Loucy (cell line): ENCODE measurements at regions not wholly inside any gene's neighbourhood (a gene's known extent, or its start where the extent isn't known, plus 50 kb on each side); places are given as distances from the start of the nearest gene placed in this dataset.

Experiments used
- H2AFZ ChIP-seq: fragments of 200-600 bp; sonication (generic); 2 replicates; pipeline ENCODE4 v1.6.0; 2016; ENCODE audit warnings: antibody characterized with exemption, mild to moderate bottlenecking, low read length, moderate library complexity
- H3F3A ChIP-seq: fragments of 200-600 bp; 2 replicates; pipeline ENCODE4 v1.6.0; 2016; ENCODE audit warnings: antibody characterized with exemption, low read depth, mild to moderate bottlenecking
- H3K27me3 ChIP-seq: fragments of 200-600 bp; sonication (generic); 2 replicates; pipeline ENCODE4 v1.6.1; 2014; ENCODE audit warnings: low read length, mild to moderate bottlenecking; ENCODE audit not compliant: insufficient read depth, poor library complexity, severe bottlenecking
- H3K36me3 ChIP-seq: fragments of 200-600 bp; sonication (generic); 2 replicates; pipeline ENCODE4 v1.6.1; 2016; ENCODE audit warnings: low read length; ENCODE audit not compliant: insufficient read depth
- H3K4me1 ChIP-seq: fragments of 200-600 bp; sonication (generic); 2 replicates; pipeline ENCODE4 v1.5.1; 2014; ENCODE audit warnings: low read length, mild to moderate bottlenecking; ENCODE audit not compliant: insufficient read depth, poor library complexity, severe bottlenecking
- H3K4me2 ChIP-seq: fragments of 200-600 bp; sonication (generic); 2 replicates; pipeline ENCODE4 v1.6.0; 2014; ENCODE audit warnings: antibody characterized with exemption, low read length, low read depth, mild to moderate bottlenecking; ENCODE audit not compliant: poor library complexity, severe bottlenecking
- H3K4me3 ChIP-seq: fragments of 200-600 bp; sonication (generic); 2 replicates; pipeline ENCODE4 v1.5.1; 2014; ENCODE audit warnings: low read length, mild to moderate bottlenecking, mixed read lengths; ENCODE audit not compliant: poor library complexity, severe bottlenecking
- H3K79me2 ChIP-seq: fragments of 200-600 bp; sonication (generic); 2 replicates; pipeline ENCODE4 v1.6.1; 2014; ENCODE audit warnings: low read length; ENCODE audit not compliant: insufficient read depth
- H3K9ac ChIP-seq: fragments of 200-600 bp; sonication (generic); 2 replicates; pipeline ENCODE4 v1.6.0; 2014; ENCODE audit warnings: mild to moderate bottlenecking, low read depth, low read length, moderate library complexity; ENCODE audit not compliant: poor library complexity, severe bottlenecking
- H3K9me2 ChIP-seq: fragments of 200-600 bp; sonication (generic); replicated peaks from 2 replicates; pipeline ENCODE4 v1.6.1; 2016; ENCODE audit warnings: low read depth, low read length, mixed read lengths
- H3K9me3 ChIP-seq: fragments of 200-600 bp; sonication (generic); 2 replicates; pipeline ENCODE4 v1.6.1; 2014; ENCODE audit warnings: mild to moderate bottlenecking, antibody characterized with exemption, low read length, low read depth; ENCODE audit not compliant: insufficient read depth
- H4K20me1 ChIP-seq: fragments of 200-600 bp; sonication (generic); 2 replicates; pipeline ENCODE4 v1.6.0; 2014; ENCODE audit warnings: antibody characterized with exemption, low read length, mild to moderate bottlenecking; ENCODE audit not compliant: insufficient read depth, poor library complexity, severe bottlenecking
- EZH2phosphoT487 ChIP-seq: fragments of 200-600 bp; IDR thresholded peaks from 2 replicates; pipeline ENCODE4 v1.6.1; 2018; ENCODE audit warnings: antibody characterized with exemption, mild to moderate bottlenecking, moderate library complexity, borderline replicate concordance
- TF ChIP-seq, protein P1 (sequence below): fragments of 200-600 bp; sonication (generic); conservative IDR thresholded peaks from 2 replicates; pipeline ENCODE4 v1.5.1; 2014; ENCODE audit warnings: mild to moderate bottlenecking, antibody characterized with exemption, low read length

DNA sequence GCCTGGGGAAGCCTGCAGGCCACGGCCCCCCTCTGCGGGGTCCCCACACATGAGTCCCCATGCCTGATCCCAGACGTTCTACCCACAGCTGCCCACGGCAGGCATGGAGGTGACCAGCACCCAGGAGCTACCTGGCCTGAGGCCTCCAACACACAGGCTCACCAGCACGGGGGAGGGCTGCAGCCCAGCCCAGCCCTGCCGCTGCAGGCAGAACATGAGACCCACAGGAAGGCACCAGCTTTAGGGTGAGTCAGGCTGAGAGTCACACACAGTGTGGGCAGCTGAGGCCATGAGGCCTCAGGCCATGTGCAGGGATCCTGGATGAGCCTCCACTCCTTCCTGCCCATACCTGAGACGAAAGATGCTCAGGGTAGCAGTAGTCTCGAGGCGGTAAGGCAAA, 121.1 kb downstream of the PSMG1 start:
- Histone ChIP-seq H3K4me3 (no peak overlapping the region), H3K9ac (no peak overlapping the region), H2AFZ (no peak overlapping the region), H3K79me2 (no peaks in the 10 kb centered on the region), H3K4me2 (no peak overlapping the region), H3K27me3 (no peaks in the 10 kb centered on the region), H3K4me1 (no peaks in the 10 kb centered on the region), H3K9me2 (no peaks in the 10 kb centered on the region), H4K20me1 (no peaks in the 10 kb centered on the region), H3F3A (no peaks in the 10 kb centered on the region), H3K9me3 (no peaks in the 10 kb centered on the region), H3K36me3 (no peaks in the 10 kb centered on the region)
- TF ChIP-seq, protein P1, sequence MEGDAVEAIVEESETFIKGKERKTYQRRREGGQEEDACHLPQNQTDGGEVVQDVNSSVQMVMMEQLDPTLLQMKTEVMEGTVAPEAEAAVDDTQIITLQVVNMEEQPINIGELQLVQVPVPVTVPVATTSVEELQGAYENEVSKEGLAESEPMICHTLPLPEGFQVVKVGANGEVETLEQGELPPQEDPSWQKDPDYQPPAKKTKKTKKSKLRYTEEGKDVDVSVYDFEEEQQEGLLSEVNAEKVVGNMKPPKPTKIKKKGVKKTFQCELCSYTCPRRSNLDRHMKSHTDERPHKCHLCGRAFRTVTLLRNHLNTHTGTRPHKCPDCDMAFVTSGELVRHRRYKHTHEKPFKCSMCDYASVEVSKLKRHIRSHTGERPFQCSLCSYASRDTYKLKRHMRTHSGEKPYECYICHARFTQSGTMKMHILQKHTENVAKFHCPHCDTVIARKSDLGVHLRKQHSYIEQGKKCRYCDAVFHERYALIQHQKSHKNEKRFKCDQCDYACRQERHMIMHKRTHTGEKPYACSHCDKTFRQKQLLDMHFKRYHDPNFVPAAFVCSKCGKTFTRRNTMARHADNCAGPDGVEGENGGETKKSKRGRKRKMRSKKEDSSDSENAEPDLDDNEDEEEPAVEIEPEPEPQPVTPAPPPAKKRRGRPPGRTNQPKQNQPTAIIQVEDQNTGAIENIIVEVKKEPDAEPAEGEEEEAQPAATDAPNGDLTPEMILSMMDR, result no peak
- no peak for TF ChIP-seq EZH2phosphoT487

DNA sequence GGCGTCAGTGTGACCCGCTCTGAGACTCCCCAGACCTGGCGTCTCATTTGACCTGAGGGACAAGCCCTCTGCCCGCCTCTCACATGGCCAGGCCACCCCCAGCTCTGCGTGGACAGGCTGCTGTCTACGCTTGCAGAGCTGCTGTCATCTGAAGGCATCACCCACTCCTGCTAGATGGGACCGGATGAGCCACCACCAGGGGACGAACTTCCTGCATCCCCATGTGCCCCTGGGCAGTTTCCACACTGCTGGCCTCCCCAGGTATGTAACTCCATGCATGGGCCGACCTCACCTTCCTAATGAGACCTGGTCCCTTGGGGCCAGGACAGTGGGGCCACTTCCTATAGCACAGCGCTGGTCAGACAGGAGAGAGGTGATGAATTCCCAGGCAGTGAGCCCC, 121.5 kb downstream of the PSMG1 start:
- no peaks in the 10 kb centered on the region for H3K27me3 ChIP-seq

GRCh38 chr21:39060485-39061083, 122.7 kb downstream of the PSMG1 start:
- H3K9me3 ChIP-seq, result no peaks in the 10 kb centered on the region
- no peak overlapping the region for H3K9ac ChIP-seq
- H3K36me3 ChIP-seq, result no peaks in the 10 kb centered on the region
- H3K27me3 ChIP-seq, result no peaks in the 10 kb centered on the region
- H3F3A ChIP-seq, result no peaks in the 10 kb centered on the region
- H3K9me2 ChIP-seq, result no peaks in the 10 kb centered on the region
- H3K79me2 ChIP-seq, result no peaks in the 10 kb centered on the region
- H3K4me3 ChIP-seq, result no peak overlapping the region
- H4K20me1 ChIP-seq, result no peaks in the 10 kb centered on the region
- H3K4me1 ChIP-seq, result no peaks in the 10 kb centered on the region
- H3K4me2 ChIP-seq, result no peak overlapping the region
- no peak overlapping the region for H2AFZ ChIP-seq
- TF ChIP-seq, protein P1, result no peak
- TF ChIP-seq EZH2phosphoT487, result no peak

More for the DNA sequence above, 121.5 kb downstream of the PSMG1 start:
- Histone ChIP-seq H3K9ac (no peak overlapping the region), H3K36me3 (no peaks in the 10 kb centered on the region), H3K79me2 (no peaks in the 10 kb centered on the region), H3K4me2 (no peak overlapping the region), H3K4me3 (no peak overlapping the region), H3F3A (no peaks in the 10 kb centered on the region), H3K9me3 (no peaks in the 10 kb centered on the region), H3K4me1 (no peaks in the 10 kb centered on the region), H4K20me1 (no peaks in the 10 kb centered on the region), H2AFZ (no peak overlapping the region), H3K9me2 (no peaks in the 10 kb centered on the region)
- TF ChIP-seq, protein P1, result no peak
- no peak for TF ChIP-seq EZH2phosphoT487
